Bronchial epithelial cell (primary cell): ENCODE measurements at regions not wholly inside any gene's neighbourhood (a gene's known extent, or its start where the extent isn't known, plus 50 kb on each side); places are given as distances from the start of the nearest gene placed in this dataset.

Source experiments
- DNase-seq: peaks from one replicate; pipeline ENCODE4 v3.0.0-alpha.2; 2010; ENCODE audit warnings: low read depth
- FAIRE-seq: peaks from 2 replicates; lab custom pipeline; 2011; peaks lifted over from hg19 to GRCh38; lab: Jason Lieb, UNC
- H3K27me3 ChIP-seq: 2 replicates; pipeline ENCODE4 v1.5.1; 2011; ENCODE audit warnings: low read length; ENCODE audit not compliant: control insufficient read depth, insufficient read depth
- H3K36me3 ChIP-seq: 2 replicates; pipeline ENCODE4 v1.5.1; 2011; ENCODE audit warnings: low read length; ENCODE audit not compliant: control insufficient read depth, insufficient read depth
- H3K4me3 ChIP-seq: 2 replicates; pipeline ENCODE4 v1.5.1; 2011; ENCODE audit warnings: mild to moderate bottlenecking, low read depth, low read length, control low read depth
- TF ChIP-seq, protein P1 (sequence below): IDR thresholded peaks from 2 replicates; pipeline ENCODE4 v1.5.1; 2011; ENCODE audit warnings: mild to moderate bottlenecking, moderate library complexity, low read length, control low read depth, inconsistent platforms; ENCODE audit not compliant: insufficient read depth, severe bottlenecking

DNA sequence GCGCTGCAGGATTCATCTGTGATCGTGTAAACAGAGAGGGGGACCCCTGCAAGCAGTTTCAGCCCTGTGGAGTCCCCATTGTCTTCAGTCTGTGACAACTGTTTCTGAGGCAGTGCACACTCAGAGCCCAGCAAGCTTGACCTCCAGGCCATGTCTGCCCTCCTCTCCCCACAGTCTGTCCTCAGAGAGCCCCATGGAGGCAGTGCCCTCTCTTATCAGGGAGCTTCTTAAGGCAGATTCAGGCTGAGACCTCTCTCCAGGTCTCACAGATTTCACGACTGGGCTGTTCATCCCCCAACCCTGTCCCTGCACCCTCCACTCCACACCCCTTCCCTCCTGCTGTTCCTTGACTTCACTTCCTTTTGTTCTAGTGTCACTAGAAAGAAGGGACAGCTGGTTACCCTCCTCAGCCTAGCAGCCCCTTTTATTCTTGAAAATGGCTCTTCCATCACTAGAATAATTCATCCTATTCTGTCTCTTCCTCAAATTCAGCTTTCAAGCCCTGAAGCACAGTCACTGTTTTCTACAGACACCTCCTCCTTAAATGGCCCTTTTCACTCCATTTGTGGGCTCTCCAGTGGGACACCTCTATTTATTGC lies 218.4 kb downstream of the MED10 start:
- TF ChIP-seq, protein P1, sequence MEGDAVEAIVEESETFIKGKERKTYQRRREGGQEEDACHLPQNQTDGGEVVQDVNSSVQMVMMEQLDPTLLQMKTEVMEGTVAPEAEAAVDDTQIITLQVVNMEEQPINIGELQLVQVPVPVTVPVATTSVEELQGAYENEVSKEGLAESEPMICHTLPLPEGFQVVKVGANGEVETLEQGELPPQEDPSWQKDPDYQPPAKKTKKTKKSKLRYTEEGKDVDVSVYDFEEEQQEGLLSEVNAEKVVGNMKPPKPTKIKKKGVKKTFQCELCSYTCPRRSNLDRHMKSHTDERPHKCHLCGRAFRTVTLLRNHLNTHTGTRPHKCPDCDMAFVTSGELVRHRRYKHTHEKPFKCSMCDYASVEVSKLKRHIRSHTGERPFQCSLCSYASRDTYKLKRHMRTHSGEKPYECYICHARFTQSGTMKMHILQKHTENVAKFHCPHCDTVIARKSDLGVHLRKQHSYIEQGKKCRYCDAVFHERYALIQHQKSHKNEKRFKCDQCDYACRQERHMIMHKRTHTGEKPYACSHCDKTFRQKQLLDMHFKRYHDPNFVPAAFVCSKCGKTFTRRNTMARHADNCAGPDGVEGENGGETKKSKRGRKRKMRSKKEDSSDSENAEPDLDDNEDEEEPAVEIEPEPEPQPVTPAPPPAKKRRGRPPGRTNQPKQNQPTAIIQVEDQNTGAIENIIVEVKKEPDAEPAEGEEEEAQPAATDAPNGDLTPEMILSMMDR = no peak
- Histone ChIP-seq H3K36me3 (no peaks in the 10 kb centered on the region), H3K4me3 (no peak overlapping the region), H3K27me3 (no peaks in the 10 kb centered on the region)
- FAIRE-seq = no peak
- DNase-seq = no peak

GRCh38 chr5:6158974-6159831 lies 219.1 kb downstream of the MED10 start:
- Histone ChIP-seq H3K4me3 (no peak overlapping the region), H3K27me3 (no peaks in the 10 kb centered on the region), H3K36me3 (no peaks in the 10 kb centered on the region)
- TF ChIP-seq, protein P1 = no peak
- DNase-seq (peak; percentile 99), FAIRE-seq (peak; percentile 80)

DNA sequence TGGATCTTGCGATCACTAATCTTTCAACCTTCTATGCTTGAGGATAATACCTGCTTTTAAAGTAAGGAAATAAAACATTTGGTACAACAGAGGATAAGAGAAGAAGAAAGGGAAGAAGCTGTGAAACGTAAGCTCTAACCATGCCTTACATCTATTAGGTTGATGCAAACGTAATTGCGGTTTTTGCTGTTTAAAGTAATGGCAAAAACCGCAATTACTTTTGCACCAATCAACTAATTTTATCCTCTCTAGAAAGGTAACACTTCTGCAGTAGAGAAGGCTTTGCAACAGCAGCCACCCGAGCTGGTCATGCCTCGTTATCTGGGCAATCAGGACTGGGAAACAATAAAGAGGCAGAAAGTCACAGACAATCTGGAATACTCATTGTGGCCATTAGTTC lies 224.1 kb downstream of the MED10 start:
- TF ChIP-seq, protein P1 = no peak
- FAIRE-seq (no peak), DNase-seq (no peak)
- no peak overlapping the region for H3K4me3 ChIP-seq
- no peaks in the 10 kb centered on the region for H3K36me3 ChIP-seq
- H3K27me3 ChIP-seq = no peaks in the 10 kb centered on the region

GRCh38 chr5:6146271-6146670 lies 232.1 kb downstream of the MED10 start:
- TF ChIP-seq, protein P1 = no peak
- Histone ChIP-seq H3K36me3 (no peaks in the 10 kb centered on the region), H3K4me3 (no peak overlapping the region), H3K27me3 (no peaks in the 10 kb centered on the region)
- FAIRE-seq (no peak), DNase-seq (no peak)

DNA sequence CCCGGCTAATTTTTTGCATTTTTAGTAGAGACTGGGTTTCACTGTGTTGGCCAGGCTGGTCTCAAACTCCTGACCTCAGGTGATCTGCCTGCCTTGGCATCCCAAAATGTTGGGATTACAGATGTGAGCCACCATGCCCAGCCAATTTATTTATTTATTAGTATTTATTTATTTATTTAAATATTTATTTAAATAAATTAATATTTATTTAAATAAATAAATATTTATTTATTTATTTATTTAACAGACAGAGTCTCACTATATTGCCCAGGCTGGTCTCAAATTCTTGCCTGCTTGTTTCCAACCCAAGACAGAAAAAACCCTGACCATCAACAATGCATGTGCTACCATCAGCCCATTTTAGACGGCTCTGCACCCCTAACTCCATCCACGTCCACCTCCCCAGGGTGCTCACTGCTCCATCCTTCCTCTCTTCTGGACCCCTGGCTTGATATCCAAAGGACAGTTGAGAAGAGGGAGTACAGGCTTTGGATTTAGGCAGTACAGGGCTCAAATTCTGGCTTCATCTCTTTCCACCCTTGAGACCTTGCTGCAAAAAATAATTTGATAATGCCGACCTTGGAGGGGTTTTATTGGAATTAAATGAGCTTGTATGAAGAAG lies 232.6 kb downstream of the MED10 start:
- no peaks in the 10 kb centered on the region for H3K27me3 ChIP-seq
- no peak overlapping the region for H3K4me3 ChIP-seq
- no peaks in the 10 kb centered on the region for H3K36me3 ChIP-seq
- FAIRE-seq = no peak
- DNase-seq = no peak
- TF ChIP-seq, protein P1 = no peak
